NCI-H2029 (cell line): ENCODE measurements at regions not wholly inside any gene's neighbourhood (a gene's known extent, or its start where the extent isn't known, plus 50 kb on each side); places are given as distances from the start of the nearest gene placed in this dataset.

Source experiments
- DNase-seq: peaks from one replicate; lab custom pipeline; 2025; lab: John Stamatoyannopoulos, UW

DNA sequence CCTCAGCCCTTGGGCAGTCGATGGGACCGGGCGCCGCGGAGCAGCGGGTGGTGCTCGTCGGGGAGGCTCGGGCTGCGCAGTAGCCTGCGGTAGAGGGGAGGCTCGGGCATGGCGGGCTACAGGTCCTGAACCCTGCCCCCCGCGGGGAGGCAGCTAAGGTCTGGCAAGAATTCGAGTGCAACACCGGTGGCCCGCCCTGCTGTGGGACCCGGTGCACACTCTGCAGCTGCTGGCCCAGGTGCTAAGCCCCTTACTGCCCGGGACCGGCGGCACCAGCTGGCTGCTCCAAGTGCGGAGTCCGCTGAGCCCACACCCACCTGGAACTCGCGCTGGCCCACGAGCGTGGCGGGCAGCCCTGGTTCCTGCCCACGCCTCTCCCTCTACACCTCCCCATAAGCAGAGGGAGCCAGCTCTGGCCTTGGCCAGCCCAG is 377.7 kb upstream of the RBMS3 start:
- no peak for DNase-seq

DNA sequence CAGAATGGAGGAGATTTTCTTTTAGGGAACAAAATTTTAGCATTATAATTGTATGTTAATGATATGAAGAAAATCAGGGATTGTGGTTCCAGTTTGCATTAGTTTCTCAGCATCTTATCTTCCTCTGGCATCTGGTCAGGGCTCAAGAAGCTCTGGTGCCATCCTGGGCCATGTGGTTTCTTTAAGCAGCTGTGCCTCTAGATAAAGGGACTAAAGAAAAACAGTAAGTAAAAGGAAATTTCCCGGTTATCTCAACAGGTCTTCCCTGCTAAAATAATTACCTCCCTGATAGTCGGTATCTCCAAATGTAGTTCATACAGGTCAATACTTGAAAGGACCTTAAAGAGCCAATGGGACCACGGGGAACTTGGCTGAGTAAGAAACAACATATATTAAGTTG is 375.1 kb upstream of the RBMS3 start:
- no peak for DNase-seq

- DNase-seq: no peak
Measured at GRCh38 chr3:28906561-28907310, 374.1 kb upstream of the RBMS3 start.

DNA sequence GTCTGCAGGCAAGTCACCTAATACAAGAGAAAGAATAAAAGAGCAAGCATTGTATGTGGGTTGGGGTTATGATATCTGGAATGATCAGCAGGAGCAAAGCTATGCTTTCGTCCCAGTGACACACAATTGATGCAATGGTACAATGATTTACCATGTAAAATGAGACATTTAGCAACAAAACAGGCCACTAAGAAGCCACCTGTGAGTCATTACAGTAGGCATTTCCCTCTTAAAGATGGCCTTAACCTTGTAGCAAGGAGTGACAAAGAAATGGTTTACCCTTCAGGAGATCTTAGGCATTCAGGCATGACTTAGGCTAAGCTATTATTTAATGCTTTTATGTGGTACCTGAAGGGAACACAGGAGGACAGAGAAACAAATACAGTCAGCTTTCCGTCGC is 373.3 kb upstream of the RBMS3 start:
- DNase-seq: no peak

- DNase-seq: no peak
Measured at GRCh38 chr3:28912120-28912885, 368.6 kb upstream of the RBMS3 start.

- peak; percentile 18 for DNase-seq
Measured at GRCh38 chr3:28915741-28916500, 364.9 kb upstream of the RBMS3 start.

DNA sequence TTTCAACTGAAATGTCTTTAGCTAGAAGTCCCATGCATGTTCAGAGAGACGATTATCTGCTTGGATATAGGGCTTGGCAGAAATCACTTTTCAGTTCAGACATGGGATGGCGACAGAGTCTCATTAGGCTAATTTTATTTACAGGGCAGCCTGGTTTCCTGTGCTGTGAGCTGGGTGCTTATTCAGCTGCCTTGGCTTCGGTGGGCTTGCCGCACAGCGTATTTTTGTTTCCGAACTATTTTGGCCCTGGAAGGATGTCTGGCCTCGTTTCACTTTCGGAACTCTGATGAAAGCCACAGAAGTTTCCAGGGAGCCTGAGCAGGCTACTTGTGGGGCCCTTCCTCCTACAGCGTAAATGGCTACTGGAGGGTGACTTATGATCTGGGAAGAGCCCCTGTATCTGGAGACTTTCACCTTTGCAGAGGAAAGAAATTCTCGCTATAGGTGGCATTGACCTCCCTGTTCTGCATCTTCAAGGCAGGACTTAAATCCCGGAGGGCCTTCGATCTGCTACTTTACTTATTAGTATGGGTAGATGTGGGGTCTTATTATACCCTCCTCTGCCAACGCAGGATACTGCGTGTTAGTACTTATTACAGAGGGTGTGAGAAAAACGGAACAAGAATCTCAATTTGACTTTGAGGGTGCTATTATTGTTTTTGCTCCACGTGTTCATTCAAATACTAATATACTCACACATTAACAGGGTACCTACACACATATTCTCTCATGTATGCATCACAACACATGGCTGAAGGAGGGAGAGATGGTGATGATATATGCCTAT is 364.0 kb upstream of the RBMS3 start:
- no peak for DNase-seq

GRCh38 chr3:28917895-28918475 is 362.9 kb upstream of the RBMS3 start:
- no peak for DNase-seq

GRCh38 chr3:28922376-28922775 is 358.5 kb upstream of the RBMS3 start:
- no peak for DNase-seq

GRCh38 chr3:28923994-28924393 is 356.9 kb upstream of the RBMS3 start:
- no peak for DNase-seq

GRCh38 chr3:28924744-28925360 is 356.0 kb upstream of the RBMS3 start:
- DNase-seq: no peak

GRCh38 chr3:28933337-28933736 is 347.5 kb upstream of the RBMS3 start:
- no peak for DNase-seq

GRCh38 chr3:28934126-28934813 is 346.6 kb upstream of the RBMS3 start:
- DNase-seq: no peak

DNA sequence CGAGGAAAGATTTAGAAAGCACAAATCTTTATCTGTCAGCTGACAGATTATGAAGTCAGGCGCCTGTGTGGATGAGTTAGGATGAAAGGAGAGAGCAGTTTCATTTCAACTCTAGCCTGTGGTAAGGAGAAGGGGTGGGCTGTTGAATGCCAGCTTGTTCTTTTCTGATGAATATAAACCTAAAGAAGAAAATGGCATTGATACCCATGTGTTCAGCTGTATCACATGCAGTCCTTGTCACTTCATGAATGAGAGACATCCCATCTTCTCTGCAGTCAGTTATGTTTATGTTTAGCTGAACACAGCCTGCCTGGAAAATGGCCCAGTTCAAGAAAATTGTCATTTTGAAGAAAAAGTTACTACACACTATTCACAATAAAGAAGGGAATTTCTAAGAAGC is 345.7 kb upstream of the RBMS3 start:
- no peak for DNase-seq

GRCh38 chr3:28936154-28936553 is 344.7 kb upstream of the RBMS3 start:
- no peak for DNase-seq

- no peak for DNase-seq
Measured at GRCh38 chr3:28940530-28940929, 340.3 kb upstream of the RBMS3 start.

GRCh38 chr3:28940994-28941393 is 339.9 kb upstream of the RBMS3 start:
- no peak for DNase-seq

DNA sequence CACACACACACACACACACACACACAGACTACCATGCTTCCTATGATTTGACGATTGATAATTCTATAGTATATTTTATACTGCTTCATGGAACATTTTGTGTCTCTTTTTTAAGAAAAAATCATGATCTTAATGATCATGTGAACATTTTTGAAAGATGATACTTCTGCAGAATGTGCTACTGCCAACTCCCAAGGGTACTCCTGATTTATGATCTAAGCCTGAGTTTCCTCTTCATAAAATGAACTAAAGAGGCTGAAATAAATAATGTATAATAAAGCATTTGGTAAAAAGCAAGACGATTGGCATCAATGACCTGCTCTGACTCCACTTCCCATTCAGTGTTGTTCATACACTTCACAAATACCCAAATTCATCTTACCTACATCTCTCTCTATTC is 333.8 kb upstream of the RBMS3 start:
- DNase-seq: no peak

DNA sequence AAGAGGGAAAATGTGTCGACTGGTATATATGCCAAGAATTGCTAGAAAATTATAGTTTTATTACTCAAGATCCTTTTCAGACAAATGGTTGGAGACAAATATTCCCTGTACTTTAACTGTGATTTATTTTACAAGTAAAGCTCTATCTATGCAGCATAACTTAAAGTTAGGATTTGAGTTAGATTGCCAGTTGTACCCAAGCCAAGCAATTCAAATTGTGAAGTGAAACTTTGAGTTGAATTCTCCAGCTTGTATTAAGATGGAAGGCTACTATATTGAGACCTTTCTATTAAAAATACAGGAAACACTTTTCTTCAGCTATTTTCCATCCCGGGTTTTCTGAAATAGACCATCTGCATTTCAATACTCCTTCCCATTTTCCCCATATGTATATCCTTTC is 333.1 kb upstream of the RBMS3 start:
- no peak for DNase-seq

- DNase-seq: no peak
Measured at GRCh38 chr3:28948685-28949084, 332.2 kb upstream of the RBMS3 start.

DNA sequence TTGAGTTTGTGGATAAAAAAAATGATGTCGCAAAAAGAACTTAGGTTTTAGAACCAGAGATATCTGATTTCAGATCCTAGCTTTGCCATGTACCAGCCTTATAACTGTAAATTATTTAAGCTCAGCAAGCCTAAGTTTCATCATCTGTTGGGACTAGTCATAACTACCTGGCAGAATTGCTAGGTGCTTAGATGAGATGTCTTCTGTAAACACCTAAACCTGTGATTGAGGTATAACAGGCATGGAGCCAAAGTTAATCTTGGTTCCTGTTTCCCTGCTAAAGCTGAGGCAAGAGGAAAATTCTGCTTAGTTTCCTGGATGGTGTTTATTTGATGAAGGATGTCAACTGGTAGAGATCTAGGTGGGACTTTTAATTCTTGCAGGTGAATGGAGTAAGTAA is 331.3 kb upstream of the RBMS3 start:
- peak; percentile 89 for DNase-seq
